ENCODE measurements at regions not wholly inside any gene's neighbourhood (a gene's known extent, or its start where the extent isn't known, plus 50 kb on each side); places are given as distances from the start of the nearest gene placed in this dataset.

GRCh38 chr17:77274096-77274845, 133.5 kb downstream of the SEC14L1 start:
- no peak overlapping the region for H2AFZ ChIP-seq (ENCODE audit: low read length)
- H3K9me3 ChIP-seq (ENCODE audit: low read depth, low read length), result no peaks in the 10 kb centered on the region
- H3K27ac ChIP-seq (ENCODE audit: low read depth, low read length), result no peak overlapping the region
- H3K79me2 ChIP-seq (ENCODE audit: insufficient read depth, low read length), result no peaks in the 10 kb centered on the region
- H3K36me3 ChIP-seq (ENCODE audit: insufficient read depth, low read length), result no peaks in the 10 kb centered on the region
- no peak for DNase-seq (ENCODE audit: insufficient read length, low spot score, missing footprints)
- H3K27me3 ChIP-seq (ENCODE audit: insufficient read depth, low read length), result no peaks in the 10 kb centered on the region
- H3K4me2 ChIP-seq (ENCODE audit: insufficient read depth, low read length), result no peak overlapping the region
- no peak overlapping the region for H3K4me3 ChIP-seq (ENCODE audit: insufficient read depth, low read length)
- H4K20me1 ChIP-seq (ENCODE audit: insufficient read depth, low read length), result no peaks in the 10 kb centered on the region
- H3K4me1 ChIP-seq (ENCODE audit: insufficient read depth, low read length), result no peaks in the 10 kb centered on the region
- no peak for TF ChIP-seq CTCF (IDR thresholded peaks at IDR 0.05; ENCODE audit: extremely low read depth, low read depth, low read length)

GRCh38 chr17:77279448-77280303, 138.9 kb downstream of the SEC14L1 start:
- Histone ChIP-seq H3K27ac (ENCODE audit: low read depth, low read length) (peak overlapping the region; percentile 61), H3K4me3 (ENCODE audit: insufficient read depth, low read length) (no peak overlapping the region), H3K27me3 (ENCODE audit: insufficient read depth, low read length) (no peaks in the 10 kb centered on the region), H3K79me2 (ENCODE audit: insufficient read depth, low read length) (peaks cover 6% of the 10 kb centered on the region), H2AFZ (ENCODE audit: low read length) (no peak overlapping the region), H4K20me1 (ENCODE audit: insufficient read depth, low read length) (no peaks in the 10 kb centered on the region), H3K4me2 (ENCODE audit: insufficient read depth, low read length) (peak overlapping the region; percentile 16), H3K4me1 (ENCODE audit: insufficient read depth, low read length) (peaks cover 30% of the 10 kb centered on the region), H3K9me3 (ENCODE audit: low read depth, low read length) (no peaks in the 10 kb centered on the region), H3K36me3 (ENCODE audit: insufficient read depth, low read length) (no peaks in the 10 kb centered on the region)
- DNase-seq (ENCODE audit: insufficient read length, low spot score, missing footprints), result peak; percentile 94
- TF ChIP-seq CTCF (IDR thresholded peaks at IDR 0.05; ENCODE audit: extremely low read depth, low read depth, low read length), result no peak

- peak overlapping the region; percentile 68 for H3K4me3 ChIP-seq (ENCODE audit: insufficient read depth, low read length)
- H3K27ac ChIP-seq (ENCODE audit: low read depth, low read length), result peak overlapping the region; percentile 61
- H4K20me1 ChIP-seq (ENCODE audit: insufficient read depth, low read length), result no peaks in the 10 kb centered on the region
- TF ChIP-seq CTCF (IDR thresholded peaks at IDR 0.05; ENCODE audit: extremely low read depth, low read depth, low read length), result no peak
- peak overlapping the region; percentile 81 for H3K4me2 ChIP-seq (ENCODE audit: insufficient read depth, low read length)
- H3K4me1 ChIP-seq (ENCODE audit: insufficient read depth, low read length), result peaks cover 36% of the 10 kb centered on the region
- H3K36me3 ChIP-seq (ENCODE audit: insufficient read depth, low read length), result no peaks in the 10 kb centered on the region
- H2AFZ ChIP-seq (ENCODE audit: low read length), result peak overlapping the region; percentile 59
- no peaks in the 10 kb centered on the region for H3K9me3 ChIP-seq (ENCODE audit: low read depth, low read length)
- H3K27me3 ChIP-seq (ENCODE audit: insufficient read depth, low read length), result no peaks in the 10 kb centered on the region
- DNase-seq (ENCODE audit: insufficient read length, low spot score, missing footprints), result peak; percentile 96
- H3K79me2 ChIP-seq (ENCODE audit: insufficient read depth, low read length), result peaks cover 6% of the 10 kb centered on the region
Observed at GRCh38 chr17:77280304-77281121, 139.7 kb downstream of the SEC14L1 start.
